ENCODE measurements at regions not wholly inside any gene's neighbourhood (a gene's known extent, or its start where the extent isn't known, plus 50 kb on each side); places are given as distances from the start of the nearest gene placed in this dataset.
"Not testable (repeated sequence)": the region's sequence is repeated elsewhere in the genome, so short reads cannot be mapped to it uniquely, and the experiment has no call there.

GRCh38 chr6:23853566-23854133 is 272.4 kb upstream of the NRSN1 start:
- TF ChIP-seq JUND (IDR thresholded peaks at IDR 0.05); RAD21 (IDR thresholded peaks at IDR 0.05); EGR1 (IDR thresholded peaks at IDR 0.05; ENCODE audit: low read depth in 2 of 2); TAF1 (conservative IDR thresholded peaks at IDR 0.05); SP1 (IDR thresholded peaks at IDR 0.05): not testable (repeated sequence)
- TF ChIP-seq, protein P1, sequence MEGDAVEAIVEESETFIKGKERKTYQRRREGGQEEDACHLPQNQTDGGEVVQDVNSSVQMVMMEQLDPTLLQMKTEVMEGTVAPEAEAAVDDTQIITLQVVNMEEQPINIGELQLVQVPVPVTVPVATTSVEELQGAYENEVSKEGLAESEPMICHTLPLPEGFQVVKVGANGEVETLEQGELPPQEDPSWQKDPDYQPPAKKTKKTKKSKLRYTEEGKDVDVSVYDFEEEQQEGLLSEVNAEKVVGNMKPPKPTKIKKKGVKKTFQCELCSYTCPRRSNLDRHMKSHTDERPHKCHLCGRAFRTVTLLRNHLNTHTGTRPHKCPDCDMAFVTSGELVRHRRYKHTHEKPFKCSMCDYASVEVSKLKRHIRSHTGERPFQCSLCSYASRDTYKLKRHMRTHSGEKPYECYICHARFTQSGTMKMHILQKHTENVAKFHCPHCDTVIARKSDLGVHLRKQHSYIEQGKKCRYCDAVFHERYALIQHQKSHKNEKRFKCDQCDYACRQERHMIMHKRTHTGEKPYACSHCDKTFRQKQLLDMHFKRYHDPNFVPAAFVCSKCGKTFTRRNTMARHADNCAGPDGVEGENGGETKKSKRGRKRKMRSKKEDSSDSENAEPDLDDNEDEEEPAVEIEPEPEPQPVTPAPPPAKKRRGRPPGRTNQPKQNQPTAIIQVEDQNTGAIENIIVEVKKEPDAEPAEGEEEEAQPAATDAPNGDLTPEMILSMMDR (IDR thresholded peaks at IDR 0.05; ENCODE audit: low read depth, low read length, missing input control): not testable (repeated sequence)
- TF ChIP-seq, protein P2, sequence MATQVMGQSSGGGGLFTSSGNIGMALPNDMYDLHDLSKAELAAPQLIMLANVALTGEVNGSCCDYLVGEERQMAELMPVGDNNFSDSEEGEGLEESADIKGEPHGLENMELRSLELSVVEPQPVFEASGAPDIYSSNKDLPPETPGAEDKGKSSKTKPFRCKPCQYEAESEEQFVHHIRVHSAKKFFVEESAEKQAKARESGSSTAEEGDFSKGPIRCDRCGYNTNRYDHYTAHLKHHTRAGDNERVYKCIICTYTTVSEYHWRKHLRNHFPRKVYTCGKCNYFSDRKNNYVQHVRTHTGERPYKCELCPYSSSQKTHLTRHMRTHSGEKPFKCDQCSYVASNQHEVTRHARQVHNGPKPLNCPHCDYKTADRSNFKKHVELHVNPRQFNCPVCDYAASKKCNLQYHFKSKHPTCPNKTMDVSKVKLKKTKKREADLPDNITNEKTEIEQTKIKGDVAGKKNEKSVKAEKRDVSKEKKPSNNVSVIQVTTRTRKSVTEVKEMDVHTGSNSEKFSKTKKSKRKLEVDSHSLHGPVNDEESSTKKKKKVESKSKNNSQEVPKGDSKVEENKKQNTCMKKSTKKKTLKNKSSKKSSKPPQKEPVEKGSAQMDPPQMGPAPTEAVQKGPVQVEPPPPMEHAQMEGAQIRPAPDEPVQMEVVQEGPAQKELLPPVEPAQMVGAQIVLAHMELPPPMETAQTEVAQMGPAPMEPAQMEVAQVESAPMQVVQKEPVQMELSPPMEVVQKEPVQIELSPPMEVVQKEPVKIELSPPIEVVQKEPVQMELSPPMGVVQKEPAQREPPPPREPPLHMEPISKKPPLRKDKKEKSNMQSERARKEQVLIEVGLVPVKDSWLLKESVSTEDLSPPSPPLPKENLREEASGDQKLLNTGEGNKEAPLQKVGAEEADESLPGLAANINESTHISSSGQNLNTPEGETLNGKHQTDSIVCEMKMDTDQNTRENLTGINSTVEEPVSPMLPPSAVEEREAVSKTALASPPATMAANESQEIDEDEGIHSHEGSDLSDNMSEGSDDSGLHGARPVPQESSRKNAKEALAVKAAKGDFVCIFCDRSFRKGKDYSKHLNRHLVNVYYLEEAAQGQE (IDR thresholded peaks at IDR 0.05): not testable (repeated sequence)
- TF ChIP-seq, protein P3, sequence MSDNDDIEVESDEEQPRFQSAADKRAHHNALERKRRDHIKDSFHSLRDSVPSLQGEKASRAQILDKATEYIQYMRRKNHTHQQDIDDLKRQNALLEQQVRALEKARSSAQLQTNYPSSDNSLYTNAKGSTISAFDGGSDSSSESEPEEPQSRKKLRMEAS (IDR thresholded peaks at IDR 0.05): not testable (repeated sequence)
